ENCODE measurements at regions not wholly inside any gene's neighbourhood (a gene's known extent, or its start where the extent isn't known, plus 50 kb on each side); places are given as distances from the start of the nearest gene placed in this dataset.
"Not testable (repeated sequence)": the region's sequence is repeated elsewhere in the genome, so short reads cannot be mapped to it uniquely, and the experiment has no call there.

DNA sequence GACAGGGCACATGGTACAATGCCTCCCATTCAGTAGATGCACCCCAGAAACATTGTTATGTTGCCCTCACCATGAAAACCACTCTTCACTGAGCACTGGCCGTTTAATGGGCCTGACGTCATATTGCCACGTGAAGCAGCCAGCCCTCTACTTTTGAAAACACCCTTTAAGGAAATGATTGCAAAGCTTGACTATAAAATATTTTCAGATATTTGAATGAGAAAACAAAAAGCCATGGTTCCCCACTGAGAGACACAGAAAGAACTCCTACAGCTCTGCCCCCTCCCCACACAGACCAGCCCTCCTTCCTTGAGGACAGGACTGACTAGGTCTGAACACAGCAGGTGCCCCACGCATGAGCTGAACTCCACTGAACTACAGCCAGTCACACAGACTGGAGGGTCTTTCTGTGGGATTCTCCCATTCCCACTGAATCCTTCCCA lies 349.1 kb downstream of the ANAPC1 start:
- H3K4me3 ChIP-seq, result no peak overlapping the region
- ATAC-seq (ENCODE audit: insufficient read depth, low FRiP score) (no peak), DNase-seq (peak in 2 of 3 donors; percentile 30 to 44)
- no peaks in the 10 kb centered on the region for H3K36me3 ChIP-seq (ENCODE audit: control insufficient read depth in 4 of 4, insufficient read depth in 4 of 4, low read length in 4 of 4)
- no peak overlapping the region for H3K9ac ChIP-seq (ENCODE audit: insufficient read depth in 1 of 2, low read length in 2 of 2)
- TF ChIP-seq, protein P1, sequence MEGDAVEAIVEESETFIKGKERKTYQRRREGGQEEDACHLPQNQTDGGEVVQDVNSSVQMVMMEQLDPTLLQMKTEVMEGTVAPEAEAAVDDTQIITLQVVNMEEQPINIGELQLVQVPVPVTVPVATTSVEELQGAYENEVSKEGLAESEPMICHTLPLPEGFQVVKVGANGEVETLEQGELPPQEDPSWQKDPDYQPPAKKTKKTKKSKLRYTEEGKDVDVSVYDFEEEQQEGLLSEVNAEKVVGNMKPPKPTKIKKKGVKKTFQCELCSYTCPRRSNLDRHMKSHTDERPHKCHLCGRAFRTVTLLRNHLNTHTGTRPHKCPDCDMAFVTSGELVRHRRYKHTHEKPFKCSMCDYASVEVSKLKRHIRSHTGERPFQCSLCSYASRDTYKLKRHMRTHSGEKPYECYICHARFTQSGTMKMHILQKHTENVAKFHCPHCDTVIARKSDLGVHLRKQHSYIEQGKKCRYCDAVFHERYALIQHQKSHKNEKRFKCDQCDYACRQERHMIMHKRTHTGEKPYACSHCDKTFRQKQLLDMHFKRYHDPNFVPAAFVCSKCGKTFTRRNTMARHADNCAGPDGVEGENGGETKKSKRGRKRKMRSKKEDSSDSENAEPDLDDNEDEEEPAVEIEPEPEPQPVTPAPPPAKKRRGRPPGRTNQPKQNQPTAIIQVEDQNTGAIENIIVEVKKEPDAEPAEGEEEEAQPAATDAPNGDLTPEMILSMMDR (IDR thresholded peaks at IDR 0.05; ENCODE audit: control extremely low read depth, extremely low read depth), result no peak
- H3K27ac ChIP-seq (ENCODE audit: low read depth in 1 of 2, low read length in 1 of 2), result no peak overlapping the region
- H3K27me3 ChIP-seq (ENCODE audit: control insufficient read depth in 3 of 3, insufficient read depth in 3 of 3, low read length in 2 of 3), result no peaks in the 10 kb centered on the region
- no peaks in the 10 kb centered on the region for H3K9me3 ChIP-seq (ENCODE audit: control insufficient read depth in 4 of 4, insufficient read depth in 3 of 4, low read length in 3 of 4)
- H3K4me1 ChIP-seq (ENCODE audit: control insufficient read depth in 5 of 5, insufficient read depth in 5 of 5, low read length in 5 of 5), result peaks cover 0 to 9% (median 5%) of the 10 kb centered on the region in 5 donors
- WGBS, 2 donors, result 37 to 50% methylated on average over 4 of the region's 4 CpGs

DNA sequence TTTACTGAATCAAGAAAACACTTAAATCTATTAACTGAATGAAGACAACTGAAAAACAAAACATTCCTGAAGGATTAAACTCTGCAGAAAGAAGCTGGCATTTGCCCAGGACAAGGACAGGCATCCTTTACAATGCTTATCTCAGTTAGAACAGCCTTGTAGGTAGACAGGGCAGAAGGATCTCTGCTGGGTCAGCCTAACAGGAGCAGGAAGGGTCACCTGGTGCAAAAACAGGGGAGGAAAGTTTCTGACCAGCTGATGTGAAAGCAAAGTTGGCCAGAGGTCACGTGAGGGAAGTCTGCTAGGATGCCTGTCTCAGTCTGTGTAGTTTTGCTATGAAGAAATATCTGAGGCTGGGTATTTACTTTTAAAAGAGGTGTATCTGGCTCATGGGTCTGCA lies 348.6 kb downstream of the ANAPC1 start:
- Histone ChIP-seq H3K9me3 (ENCODE audit: control insufficient read depth in 4 of 4, insufficient read depth in 3 of 4, low read length in 3 of 4) (no peaks in the 10 kb centered on the region), H3K9ac (ENCODE audit: insufficient read depth in 1 of 2, low read length in 2 of 2) (no peak overlapping the region), H3K4me1 (ENCODE audit: control insufficient read depth in 5 of 5, insufficient read depth in 5 of 5, low read length in 5 of 5) (peaks cover 0 to 9% (median 5%) of the 10 kb centered on the region in 5 donors), H3K27ac (ENCODE audit: low read depth in 1 of 2, low read length in 1 of 2) (no peak overlapping the region), H3K4me3 (no peak overlapping the region), H3K36me3 (ENCODE audit: control insufficient read depth in 4 of 4, insufficient read depth in 4 of 4, low read length in 4 of 4) (no peaks in the 10 kb centered on the region), H3K27me3 (ENCODE audit: control insufficient read depth in 3 of 3, insufficient read depth in 3 of 3, low read length in 2 of 3) (no peaks in the 10 kb centered on the region)
- DNase-seq (peak in 2 of 3 donors; percentile 40 to 43), ATAC-seq (ENCODE audit: insufficient read depth, low FRiP score) (no peak)
- WGBS, 2 donors, result 55 to 60% methylated on average over 1 of the region's 1 CpG
- TF ChIP-seq, protein P1 (IDR thresholded peaks at IDR 0.05; ENCODE audit: control extremely low read depth, extremely low read depth), result no peak

- DNase-seq (no peak), ATAC-seq (ENCODE audit: insufficient read depth, low FRiP score) (no peak)
- 89 to 98% methylated on average over 15 of the region's 15 CpGs for WGBS, 2 donors
- no peaks in the 10 kb centered on the region for H3K36me3 ChIP-seq (ENCODE audit: control insufficient read depth in 4 of 4, insufficient read depth in 4 of 4, low read length in 4 of 4)
- H3K9me3 ChIP-seq (ENCODE audit: control insufficient read depth in 4 of 4, insufficient read depth in 3 of 4, low read length in 3 of 4), result no peaks in the 10 kb centered on the region
- peaks cover 0 to 9% (median 5%) of the 10 kb centered on the region in 5 donors for H3K4me1 ChIP-seq (ENCODE audit: control insufficient read depth in 5 of 5, insufficient read depth in 5 of 5, low read length in 5 of 5)
- H3K27me3 ChIP-seq (ENCODE audit: control insufficient read depth in 3 of 3, insufficient read depth in 3 of 3, low read length in 2 of 3), result no peaks in the 10 kb centered on the region
- H3K9ac ChIP-seq (ENCODE audit: insufficient read depth in 1 of 2, low read length in 2 of 2), result no peak overlapping the region
- H3K27ac ChIP-seq (ENCODE audit: low read depth in 1 of 2, low read length in 1 of 2), result no peak overlapping the region
- H3K4me3 ChIP-seq, result no peak overlapping the region
- TF ChIP-seq, protein P1 (IDR thresholded peaks at IDR 0.05; ENCODE audit: control extremely low read depth, extremely low read depth), result no peak
These were observed 346.8 kb downstream of the ANAPC1 start for GRCh38 chr2:111537078-111537655.

DNA sequence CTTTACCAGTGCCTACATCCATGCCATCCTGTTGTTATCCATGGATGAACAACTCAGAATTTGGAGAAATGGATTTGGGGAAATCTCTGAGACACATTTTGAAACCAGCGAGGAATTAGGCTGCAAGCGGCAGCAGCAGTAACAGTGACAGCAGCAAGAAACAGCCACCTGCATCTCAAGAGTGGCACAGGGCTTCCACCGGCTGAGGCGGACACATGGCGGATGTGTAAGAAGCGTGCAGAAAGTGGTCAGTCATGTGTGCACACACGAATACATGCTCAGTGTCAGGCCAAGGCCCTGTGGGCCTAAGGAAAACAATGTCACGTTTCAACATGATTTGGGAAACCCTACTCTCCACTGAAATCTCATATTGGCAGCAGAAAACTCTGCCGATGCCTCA lies 344.0 kb downstream of the ANAPC1 start:
- H3K36me3 ChIP-seq (ENCODE audit: control insufficient read depth in 4 of 4, insufficient read depth in 4 of 4, low read length in 4 of 4); H3K9ac ChIP-seq (ENCODE audit: insufficient read depth in 1 of 2, low read length in 2 of 2); H3K27ac ChIP-seq (ENCODE audit: low read depth in 1 of 2, low read length in 1 of 2); ATAC-seq (ENCODE audit: insufficient read depth, low FRiP score); H3K27me3 ChIP-seq (ENCODE audit: control insufficient read depth in 3 of 3, insufficient read depth in 3 of 3, low read length in 2 of 3); DNase-seq; H3K4me3 ChIP-seq; H3K9me3 ChIP-seq (ENCODE audit: control insufficient read depth in 4 of 4, insufficient read depth in 3 of 4, low read length in 3 of 4); H3K4me1 ChIP-seq (ENCODE audit: control insufficient read depth in 5 of 5, insufficient read depth in 5 of 5, low read length in 5 of 5): not testable (repeated sequence)
- WGBS, 2 donors, result 96 to 99% methylated on average over 6 of the region's 9 CpGs

- H3K27me3 ChIP-seq (ENCODE audit: control insufficient read depth in 3 of 3, insufficient read depth in 3 of 3, low read length in 2 of 3); H3K4me1 ChIP-seq (ENCODE audit: control insufficient read depth in 5 of 5, insufficient read depth in 5 of 5, low read length in 5 of 5); H3K9ac ChIP-seq (ENCODE audit: insufficient read depth in 1 of 2, low read length in 2 of 2); ATAC-seq (ENCODE audit: insufficient read depth, low FRiP score); DNase-seq; H3K27ac ChIP-seq (ENCODE audit: low read depth in 1 of 2, low read length in 1 of 2); H3K9me3 ChIP-seq (ENCODE audit: control insufficient read depth in 4 of 4, insufficient read depth in 3 of 4, low read length in 3 of 4); H3K36me3 ChIP-seq (ENCODE audit: control insufficient read depth in 4 of 4, insufficient read depth in 4 of 4, low read length in 4 of 4); H3K4me3 ChIP-seq: not testable (repeated sequence)
- WGBS, 2 donors, result 38 to 68% methylated on average over 1 of the region's 2 CpGs
These were observed 341.7 kb downstream of the ANAPC1 start for GRCh38 chr2:111542120-111542774.

GRCh38 chr2:111544006-111544405 lies 340.0 kb downstream of the ANAPC1 start:
- not testable (repeated sequence) for H3K27ac ChIP-seq (ENCODE audit: low read depth in 1 of 2, low read length in 1 of 2); H3K4me3 ChIP-seq; H3K9me3 ChIP-seq (ENCODE audit: control insufficient read depth in 4 of 4, insufficient read depth in 3 of 4, low read length in 3 of 4); H3K27me3 ChIP-seq (ENCODE audit: control insufficient read depth in 3 of 3, insufficient read depth in 3 of 3, low read length in 2 of 3); H3K36me3 ChIP-seq (ENCODE audit: control insufficient read depth in 4 of 4, insufficient read depth in 4 of 4, low read length in 4 of 4); H3K9ac ChIP-seq (ENCODE audit: insufficient read depth in 1 of 2, low read length in 2 of 2); H3K4me1 ChIP-seq (ENCODE audit: control insufficient read depth in 5 of 5, insufficient read depth in 5 of 5, low read length in 5 of 5); ATAC-seq (ENCODE audit: insufficient read depth, low FRiP score); DNase-seq
- WGBS, 2 donors, result 0 to 30% methylated on average over 1 of the region's 2 CpGs

Measured in lung (tissue), 11 donors.